HL-60 (cell line): ENCODE measurements at regions not wholly inside any gene's neighbourhood (a gene's known extent, or its start where the extent isn't known, plus 50 kb on each side); places are given as distances from the start of the nearest gene placed in this dataset.

Experiments
- DNase-seq, 2 experiments: peaks; one replicate each; pipeline ENCODE4 v3.0.0-alpha.2; 2010 to 2020; ENCODE audit warnings: low read depth in 1 of 2, low spot score in 1 of 2
- H3K27ac ChIP-seq: fragments of 250-450 bp; sonication (Bioruptor Pico); replicated peaks from 2 replicates; pipeline ENCODE4 v1.5.1; 2020; ENCODE audit warnings: mild to moderate bottlenecking, moderate library complexity
- H3K27me3 ChIP-seq: fragments of 250-450 bp; sonication (Bioruptor Pico); 2 replicates; pipeline ENCODE4 v1.5.1; 2021; ENCODE audit warnings: mild to moderate bottlenecking, moderate library complexity; ENCODE audit not compliant: insufficient read depth, poor library complexity, severe bottlenecking
- H3K4me3 ChIP-seq: replicated peaks from 2 replicates; pipeline ENCODE4 v1.5.1; 2011; ENCODE audit warnings: mild to moderate bottlenecking, control low read depth, low read length; ENCODE audit not compliant: insufficient read depth
- CTCF ChIP-seq: IDR thresholded peaks from one replicate; pipeline ENCODE4 v1.5.1; 2011; ENCODE audit warnings: low read length, control low read depth, inconsistent platforms; ENCODE audit not compliant: insufficient read depth
- GABPA ChIP-seq: IDR thresholded peaks from 2 replicates; pipeline ENCODE4 v1.6.1; 2012; ENCODE audit warnings: low read depth
- POLR2AphosphoS5 ChIP-seq: IDR thresholded peaks from 2 replicates; pipeline ENCODE4 v1.6.1; 2012; ENCODE audit warnings: low read depth
- REST ChIP-seq: IDR thresholded peaks from 2 replicates; pipeline ENCODE4 v1.6.1; 2012; ENCODE audit warnings: low read depth; ENCODE audit not compliant: insufficient replicate concordance
- SPI1 ChIP-seq: IDR thresholded peaks from 2 replicates; pipeline ENCODE4 v1.6.1; 2012; ENCODE audit warnings: low read depth, mild to moderate bottlenecking, borderline replicate concordance

GRCh38 chr18:25604196-25604893 lies 252.4 kb upstream of the ZNF521 start:
- peaks cover 3% of the 10 kb centered on the region for H3K27me3 ChIP-seq
- H3K27ac ChIP-seq = no peak overlapping the region
- TF ChIP-seq GABPA (no peak), SPI1 (no peak), CTCF (no peak), REST (no peak), POLR2AphosphoS5 (no peak)
- H3K4me3 ChIP-seq = no peak overlapping the region
- no peak for DNase-seq

GRCh38 chr18:25599443-25599842 lies 247.5 kb upstream of the ZNF521 start:
- Histone ChIP-seq H3K27me3 (peaks cover 3% of the 10 kb centered on the region), H3K27ac (no peak overlapping the region), H3K4me3 (no peak overlapping the region)
- no peak for TF ChIP-seq CTCF
- TF ChIP-seq SPI1 = no peak
- TF ChIP-seq POLR2AphosphoS5 = no peak
- no peak for TF ChIP-seq GABPA
- no peak for TF ChIP-seq REST
- DNase-seq = no peak

- Histone ChIP-seq H3K27ac (no peak overlapping the region), H3K27me3 (no peaks in the 10 kb centered on the region), H3K4me3 (no peak overlapping the region)
- DNase-seq = no peak
- no peak for TF ChIP-seq REST
- no peak for TF ChIP-seq GABPA
- TF ChIP-seq POLR2AphosphoS5 = no peak
- no peak for TF ChIP-seq SPI1
- no peak for TF ChIP-seq CTCF
These were observed 245.5 kb upstream of the ZNF521 start for GRCh38 chr18:25597476-25597875.
